ENCODE measurements at regions not wholly inside any gene's neighbourhood (a gene's known extent, or its start where the extent isn't known, plus 50 kb on each side); places are given as distances from the start of the nearest gene placed in this dataset.

DNA sequence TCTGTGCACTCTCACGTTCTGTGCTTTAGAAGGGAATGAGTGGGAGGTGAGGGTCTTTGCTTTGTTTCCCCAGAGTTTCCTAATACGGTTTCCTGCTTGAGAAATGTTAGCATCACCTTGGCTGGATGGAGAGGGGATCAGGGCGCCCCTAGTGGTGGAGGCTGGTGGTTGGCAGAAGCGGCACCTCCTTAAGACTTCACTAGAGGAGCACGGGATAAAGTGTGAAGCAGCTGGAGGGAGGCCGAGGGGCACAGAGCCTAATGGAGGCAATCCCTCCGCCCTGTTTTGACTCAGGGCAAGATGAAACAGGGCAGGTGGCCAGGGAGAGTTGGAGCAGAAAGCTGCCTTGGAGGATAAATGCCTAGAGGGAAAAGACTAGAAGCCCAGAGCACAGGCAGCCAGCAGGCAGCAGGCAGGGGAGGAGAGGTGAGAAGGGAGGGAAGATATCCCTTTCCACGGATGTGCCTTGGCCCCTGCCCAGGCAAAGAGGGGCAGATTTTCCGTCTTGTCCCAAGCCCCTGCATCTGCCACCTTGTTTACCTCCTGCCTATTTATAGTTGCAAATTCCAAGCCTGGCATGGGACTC lies 56.0 kb upstream of the BTRC start:
- DNase-seq (ENCODE audit: insufficient read length, low spot score): peak; percentile 74
- no peak for FAIRE-seq

DNA sequence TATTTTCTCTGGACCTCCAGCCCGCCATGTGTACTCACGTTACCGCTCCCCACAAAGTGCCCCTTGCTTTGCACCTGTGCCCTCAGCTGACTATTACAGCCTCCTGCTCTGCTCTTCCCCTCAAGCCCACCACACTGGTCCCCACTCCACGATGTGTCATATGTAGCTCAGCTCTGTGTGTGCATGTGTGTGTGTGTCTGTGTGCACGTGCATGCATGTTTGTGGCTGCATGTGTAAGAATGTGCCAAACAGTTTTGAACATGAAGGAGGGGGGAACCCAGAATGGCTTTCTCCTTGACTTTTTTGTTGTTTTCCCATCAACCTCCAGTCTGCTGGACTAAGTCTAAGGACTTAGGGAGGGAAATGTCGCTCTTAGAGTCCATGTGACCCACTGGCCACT lies 54.8 kb upstream of the BTRC start:
- no peak for FAIRE-seq
- DNase-seq (ENCODE audit: insufficient read length, low spot score): no peak

DNA sequence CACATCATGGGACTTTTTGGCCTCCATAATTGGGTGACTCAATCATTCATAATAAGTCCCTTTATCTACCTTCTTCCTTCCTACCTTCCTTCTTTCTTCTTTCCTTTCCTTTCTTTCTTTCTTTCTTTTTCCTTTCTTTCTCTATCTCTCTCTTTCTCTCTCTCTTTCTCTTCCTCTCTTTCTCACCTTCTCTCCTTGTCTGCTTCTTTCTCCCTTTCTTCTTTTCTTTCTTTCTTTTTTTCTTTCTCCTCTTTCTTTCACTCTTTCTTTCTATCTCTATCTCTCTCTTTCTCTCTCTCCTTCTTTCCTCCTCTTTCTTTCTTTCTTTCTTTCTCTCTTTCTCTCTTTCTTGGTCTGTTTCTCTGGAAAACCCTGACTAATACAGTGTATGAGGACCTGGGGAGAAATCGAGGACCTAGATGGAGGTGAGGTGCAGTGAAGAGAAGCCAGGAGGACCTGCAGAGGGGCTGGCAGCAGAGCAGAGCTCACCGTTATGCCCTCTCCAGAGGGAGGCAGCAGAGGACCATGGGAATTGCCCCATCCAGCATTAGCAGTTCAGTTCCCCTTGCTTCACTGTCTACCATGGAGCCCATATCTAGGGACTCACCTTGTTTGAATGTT lies 52.7 kb upstream of the BTRC start:
- FAIRE-seq (peak; percentile 44), DNase-seq (ENCODE audit: insufficient read length, low spot score) (peak; percentile 59)

DNA sequence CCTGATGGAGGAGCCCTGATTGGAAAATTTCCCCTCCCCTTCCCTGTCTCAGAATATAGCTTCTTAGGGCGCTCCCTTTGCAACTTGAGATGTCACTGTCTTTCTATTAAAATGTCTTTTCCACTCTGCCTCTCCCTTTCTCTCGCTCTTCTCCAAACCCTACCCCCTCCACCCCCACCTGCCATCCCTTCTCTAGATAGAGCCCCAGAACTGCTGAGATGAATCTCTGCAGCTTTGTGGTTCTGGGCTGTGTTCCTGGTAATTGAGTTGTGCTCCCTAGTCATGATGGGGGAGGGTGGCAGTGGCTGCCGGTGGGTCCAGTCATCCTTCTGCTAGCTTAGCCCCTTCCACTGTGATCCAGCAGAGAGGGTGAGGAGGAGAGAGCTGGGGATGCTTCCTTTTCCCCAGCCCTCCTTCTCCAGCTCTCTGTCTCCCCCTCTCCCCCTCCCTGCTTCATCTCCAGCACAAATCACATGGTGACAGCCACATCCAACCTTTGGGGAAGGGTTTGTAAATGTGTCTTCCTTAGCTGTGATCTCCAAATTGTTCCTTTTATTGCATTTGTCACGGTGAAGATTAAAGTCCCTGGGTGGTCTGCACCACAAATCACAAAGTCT lies 50.8 kb upstream of the BTRC start:
- FAIRE-seq (no peak), DNase-seq (ENCODE audit: insufficient read length, low spot score) (no peak)

Data from HTR-8/SVneo (cell line).